T-cell (primary cell): ENCODE measurements at regions not wholly inside any gene's neighbourhood (a gene's known extent, or its start where the extent isn't known, plus 50 kb on each side); places are given as distances from the start of the nearest gene placed in this dataset.

Source experiments
- ATAC-seq, 4 experiments: fragments of 200-7000 bp in 3 of 4; fragments of 150-1000 bp in 1 of 4; cut with Tn5 transposase; replicated peaks in 1 of 4; 1 replicate in 3 of 4; 2 replicates in 1 of 4; pipeline ENCODE4 v1.10.0; 2021; ENCODE audit warnings: moderate library complexity in 3 of 4, mild to moderate bottlenecking in 2 of 4, moderate number of reproducible peaks in 1 of 4
- CTCF ChIA-PET, 2 donors: fragments of 300-600 bp; sonication (Branson Sonifier 250); formaldehyde crosslinking; loops; one replicate each; lab custom pipeline; 2022; ENCODE audit warnings: antibody characterized with exemption in 2 of 2; lab: Charles Lee
- POLR2A ChIA-PET, 2 donors: fragments of 300-600 bp; sonication (Branson Sonifier 250); formaldehyde crosslinking; loops; one replicate each; lab custom pipeline; 2022; ENCODE audit warnings: antibody characterized with exemption in 2 of 2; lab: Charles Lee
- DNase-seq, 35 experiments: peaks; one replicate each; pipeline versions ENCODE4 v3.0.0 to v3.0.0-alpha.2; 2013 to 2023
- H3K27ac ChIP-seq: one replicate; pipeline ENCODE4 v1.5.1; 2013; ENCODE audit warnings: low read length
- H3K27me3 ChIP-seq, 2 experiments: replicated peaks in 1 of 2; 1 replicate in 1 of 2; 2 replicates in 1 of 2; pipeline versions ENCODE4 v1.6.1 to v1.7.0; 2013; ENCODE audit warnings: low read length in 1 of 2, mixed read lengths in 1 of 2; ENCODE audit not compliant: control insufficient read depth in 2 of 2, insufficient read depth in 2 of 2; ENCODE audit errors: extremely low read depth in 1 of 2
- H3K36me3 ChIP-seq, 2 donors: 1 replicate in 1 of 2; 2 replicates in 1 of 2; pipeline versions ENCODE4 v1.6.1 to v1.7.0; 2013; ENCODE audit warnings: low read length in 1 of 2; ENCODE audit not compliant: control insufficient read depth in 2 of 2, insufficient read depth in 1 of 2; ENCODE audit errors: extremely low read depth in 1 of 2
- H3K4me1 ChIP-seq, 2 experiments: 1 replicate in 1 of 2; 2 replicates in 1 of 2; pipeline versions ENCODE4 v1.6.1 to v1.7.0; 2013; ENCODE audit warnings: low read length in 2 of 2, mixed read lengths in 1 of 2; ENCODE audit not compliant: insufficient read depth in 2 of 2, control insufficient read depth in 1 of 2; ENCODE audit errors: extremely low read depth in 1 of 2
- H3K4me3 ChIP-seq, 2 donors: 1 replicate in 1 of 2; 2 replicates in 1 of 2; pipeline versions ENCODE4 v1.5.1 to v1.7.0; 2013; ENCODE audit warnings: mild to moderate bottlenecking in 2 of 2, low read length in 1 of 2, moderate library complexity in 1 of 2; ENCODE audit not compliant: control insufficient read depth in 1 of 2; ENCODE audit errors: extremely low read depth in 1 of 2
- H3K9me3 ChIP-seq: 2 replicates; pipeline ENCODE4 v1.7.0; 2013
- H3K27ac Mint-ChIP-seq, 2 donors: one replicate each; pipeline ENCODE4 v1.8.0; 2020 to 2021; ENCODE audit warnings: mild to moderate bottlenecking in 2 of 2, mixed read lengths in 2 of 2
- H3K27me3 Mint-ChIP-seq, 2 donors: one replicate each; pipeline ENCODE4 v1.8.0; 2021 to 2022; ENCODE audit warnings: mixed read lengths in 2 of 2
- H3K36me3 Mint-ChIP-seq: one replicate; pipeline ENCODE4 v1.8.0; 2021; ENCODE audit warnings: mixed read lengths
- H3K4me1 Mint-ChIP-seq, 3 donors: one replicate each; pipeline ENCODE4 v1.8.0; 2020 to 2022; ENCODE audit warnings: mixed read lengths in 3 of 3, mild to moderate bottlenecking in 1 of 3
- H3K4me3 Mint-ChIP-seq, 3 donors: one replicate each; pipeline ENCODE4 v1.8.0; 2020 to 2022; ENCODE audit warnings: mild to moderate bottlenecking in 3 of 3, mixed read lengths in 3 of 3, moderate library complexity in 3 of 3
- H3K9me3 Mint-ChIP-seq, 3 donors: one replicate each; pipeline ENCODE4 v1.8.0; 2020 to 2022; ENCODE audit warnings: mixed read lengths in 3 of 3
- WGBS: methylation state at CpG from one replicate; pipeline ENCODE4 v1.1.5; 2013; ENCODE audit warnings: missing lambda C conversion rate; ENCODE audit not compliant: insufficient coverage; 5-methylcytosine and 5-hydroxymethylcytosine counted together

GRCh38 chr1:213423605-213424004 lies 372.6 kb downstream of the RPS6KC1 start:
- no peaks in the 10 kb centered on the region for H3K4me1 ChIP-seq
- H3K27me3 Mint-ChIP-seq, result peaks cover 7 to 16% of the 10 kb centered on the region in 2 donors
- ATAC-seq (no peak), DNase-seq (no peak)
- ChIA-PET CTCF (no interaction called here), POLR2A (no interaction called here)
- no peaks in the 10 kb centered on the region for H3K9me3 ChIP-seq
- no peak overlapping the region for H3K27ac Mint-ChIP-seq
- H3K27me3 ChIP-seq, result peaks cover 3 to 4% of the 10 kb centered on the region in 2 experiments
- H3K36me3 Mint-ChIP-seq, result no peaks in the 10 kb centered on the region
- no peaks in the 10 kb centered on the region for H3K4me1 Mint-ChIP-seq
- 85% methylated on average over 9 of the region's 12 CpGs for WGBS
- no peak overlapping the region for H3K4me3 Mint-ChIP-seq
- H3K27ac ChIP-seq, result no peak overlapping the region
- no peaks in the 10 kb centered on the region for H3K9me3 Mint-ChIP-seq
- H3K4me3 ChIP-seq, result no peak overlapping the region
- no peaks in the 10 kb centered on the region for H3K36me3 ChIP-seq

GRCh38 chr1:213425376-213426030 lies 374.5 kb downstream of the RPS6KC1 start:
- Mint-ChIP-seq H3K4me1 (no peaks in the 10 kb centered on the region), H3K9me3 (no peaks in the 10 kb centered on the region), H3K27ac (no peak overlapping the region), H3K36me3 (no peaks in the 10 kb centered on the region), H3K27me3 (peaks cover 7 to 9% of the 10 kb centered on the region in 2 donors), H3K4me3 (no peak overlapping the region)
- Histone ChIP-seq H3K36me3 (no peaks in the 10 kb centered on the region), H3K4me1 (no peaks in the 10 kb centered on the region), H3K27ac (no peak overlapping the region), H3K9me3 (no peaks in the 10 kb centered on the region), H3K4me3 (no peak overlapping the region), H3K27me3 (peaks cover 3 to 4% of the 10 kb centered on the region in 2 experiments)
- ChIA-PET CTCF (no interaction called here), POLR2A (no interaction called here)
- DNase-seq (no peak), ATAC-seq (no peak)
- WGBS, result 93% methylated on average over 6 of the region's 20 CpGs

- POLR2A ChIA-PET, result no interaction called here
- WGBS, result no CpG with 5 or more reads among the region's 1 CpG
- Histone ChIP-seq H3K27ac (no peak overlapping the region), H3K9me3 (no peaks in the 10 kb centered on the region), H3K36me3 (no peaks in the 10 kb centered on the region), H3K4me1 (no peaks in the 10 kb centered on the region), H3K27me3 (peaks cover 0 to 4% of the 10 kb centered on the region in 2 experiments), H3K4me3 (no peak overlapping the region)
- ATAC-seq, result no peak
- Mint-ChIP-seq H3K4me3 (no peak overlapping the region), H3K27me3 (peaks cover 6 to 9% of the 10 kb centered on the region in 2 donors), H3K4me1 (no peaks in the 10 kb centered on the region), H3K27ac (no peak overlapping the region), H3K36me3 (no peaks in the 10 kb centered on the region), H3K9me3 (no peaks in the 10 kb centered on the region)
- DNase-seq, result no peak
- CTCF ChIA-PET, result no interaction called here
These were observed 378.6 kb downstream of the RPS6KC1 start for GRCh38 chr1:213429642-213430041.

- CTCF ChIA-PET, result no interaction called here
- POLR2A ChIA-PET, result no interaction called here
- no peaks in the 10 kb centered on the region for H3K4me1 Mint-ChIP-seq
- no peaks in the 10 kb centered on the region for H3K27me3 ChIP-seq
- no peaks in the 10 kb centered on the region for H3K36me3 Mint-ChIP-seq
- no peaks in the 10 kb centered on the region for H3K36me3 ChIP-seq
- no peaks in the 10 kb centered on the region for H3K9me3 Mint-ChIP-seq
- WGBS, result no CpG with 5 or more reads among the region's 1 CpG
- DNase-seq, result no peak
- no peaks in the 10 kb centered on the region for H3K9me3 ChIP-seq
- no peak for ATAC-seq
- no peak overlapping the region for H3K4me3 ChIP-seq
- no peak overlapping the region for H3K4me3 Mint-ChIP-seq
- no peak overlapping the region for H3K27ac Mint-ChIP-seq
- H3K27ac ChIP-seq, result no peak overlapping the region
- H3K4me1 ChIP-seq, result no peaks in the 10 kb centered on the region
- H3K27me3 Mint-ChIP-seq, result peaks cover 1 to 19% of the 10 kb centered on the region in 2 donors
These were observed 384.7 kb downstream of the RPS6KC1 start for GRCh38 chr1:213435715-213436114.

- ChIA-PET CTCF (interaction anchor here in 1 of 2 donors (0.7 kb wide), 1 partner anchor 186 kb away, joined by 4 read pairs; no protein-coding TSS in a partner anchor), POLR2A (interaction anchor here in 1 of 2 donors (0.6 kb wide), 1 partner anchor 911 kb away, joined by 4 read pairs; no protein-coding TSS in a partner anchor)
- Mint-ChIP-seq H3K36me3 (no peaks in the 10 kb centered on the region), H3K27ac (no peak overlapping the region), H3K9me3 (no peaks in the 10 kb centered on the region), H3K27me3 (peaks cover 3 to 28% of the 10 kb centered on the region in 2 donors), H3K4me3 (no peak overlapping the region), H3K4me1 (no peaks in the 10 kb centered on the region)
- H3K9me3 ChIP-seq, result no peaks in the 10 kb centered on the region
- H3K4me3 ChIP-seq, result no peak overlapping the region
- DNase-seq (no peak), ATAC-seq (no peak)
- no peak overlapping the region for H3K27ac ChIP-seq
- H3K27me3 ChIP-seq, result no peaks in the 10 kb centered on the region
- H3K4me1 ChIP-seq, result no peaks in the 10 kb centered on the region
- H3K36me3 ChIP-seq, result no peaks in the 10 kb centered on the region
These were observed 387.3 kb downstream of the RPS6KC1 start for GRCh38 chr1:213438339-213438738.

GRCh38 chr1:213439703-213440102 lies 388.7 kb downstream of the RPS6KC1 start:
- Histone ChIP-seq H3K4me3 (no peak overlapping the region), H3K27ac (no peak overlapping the region), H3K9me3 (no peaks in the 10 kb centered on the region), H3K4me1 (no peaks in the 10 kb centered on the region), H3K36me3 (no peaks in the 10 kb centered on the region), H3K27me3 (no peaks in the 10 kb centered on the region)
- Mint-ChIP-seq H3K36me3 (no peaks in the 10 kb centered on the region), H3K4me3 (no peak overlapping the region), H3K9me3 (no peaks in the 10 kb centered on the region), H3K27me3 (peaks cover 5 to 33% of the 10 kb centered on the region in 2 donors), H3K27ac (no peak overlapping the region), H3K4me1 (no peaks in the 10 kb centered on the region)
- no CpG with 5 or more reads among the region's 2 CpGs for WGBS
- POLR2A ChIA-PET, result no interaction called here
- DNase-seq (no peak), ATAC-seq (no peak)
- CTCF ChIA-PET, result interaction anchor here in 1 of 2 donors (0.6 kb wide), 1 partner anchor 33 kb away, joined by 7 read pairs; no protein-coding TSS in a partner anchor
